OCI-LY1 (cell line): ENCODE measurements at regions not wholly inside any gene's neighbourhood (a gene's known extent, or its start where the extent isn't known, plus 50 kb on each side); places are given as distances from the start of the nearest gene placed in this dataset.

ENCODE experiments used
- H2AFZ ChIP-seq: fragments of 200-600 bp; sonication (generic), shearing (Covaris generic); 2 replicates; pipeline ENCODE4 v1.6.0; 2014; ENCODE audit warnings: antibody characterized with exemption, mild to moderate bottlenecking, low read length
- H3F3A ChIP-seq: fragments of 200-600 bp; sonication (generic), shearing (Covaris generic); 2 replicates; pipeline ENCODE4 v1.6.0; 2014; ENCODE audit warnings: mild to moderate bottlenecking, antibody characterized with exemption, low read length, moderate library complexity; ENCODE audit not compliant: insufficient read depth
- H3K27ac ChIP-seq: fragments of 200-600 bp; sonication (generic); 2 replicates; pipeline ENCODE4 v1.5.1; 2014; ENCODE audit warnings: low read length, mixed run types, mild to moderate bottlenecking, low read depth; ENCODE audit not compliant: poor library complexity, severe bottlenecking
- H3K27me3 ChIP-seq: fragments of 200-600 bp; sonication (generic); 2 replicates; pipeline ENCODE4 v1.6.0; 2014; ENCODE audit warnings: antibody characterized with exemption, mild to moderate bottlenecking, low read length, moderate library complexity; ENCODE audit not compliant: insufficient read depth
- H3K36me3 ChIP-seq: fragments of 200-600 bp; sonication (generic); 2 replicates; pipeline ENCODE4 v1.6.1; 2014; ENCODE audit warnings: mild to moderate bottlenecking, antibody characterized with exemption, low read length, moderate library complexity, mixed read lengths; ENCODE audit not compliant: insufficient read depth
- H3K4me1 ChIP-seq: fragments of 200-600 bp; sonication (generic); 2 replicates; pipeline ENCODE4 v1.5.1; 2014; ENCODE audit warnings: mild to moderate bottlenecking, low read length, moderate library complexity; ENCODE audit not compliant: insufficient read depth, severe bottlenecking
- H3K4me2 ChIP-seq: fragments of 200-600 bp; sonication (generic), shearing (Covaris generic); 2 replicates; pipeline ENCODE4 v1.6.1; 2014; ENCODE audit warnings: low read length
- H3K4me3 ChIP-seq: fragments of 200-600 bp; sonication (generic); 2 replicates; pipeline ENCODE4 v1.5.1; 2014; ENCODE audit warnings: low read length, low read depth, mild to moderate bottlenecking, mixed read lengths; ENCODE audit not compliant: poor library complexity, severe bottlenecking
- H3K79me2 ChIP-seq: fragments of 200-600 bp; shearing (Covaris generic); 2 replicates; pipeline ENCODE4 v1.6.1; 2016; ENCODE audit warnings: mixed run types, low read length, mixed read lengths; ENCODE audit not compliant: insufficient read depth
- H3K9ac ChIP-seq: fragments of 200-600 bp; sonication (generic), shearing (Covaris generic); 2 replicates; pipeline ENCODE4 v1.6.1; 2014; ENCODE audit warnings: mild to moderate bottlenecking, low read length, mixed read lengths
- H3K9me2 ChIP-seq: fragments of 200-600 bp; sonication (generic), shearing (Covaris generic); 2 replicates; pipeline ENCODE4 v1.6.1; 2014; ENCODE audit warnings: low read depth, mild to moderate bottlenecking, low read length, mixed read lengths
- H3K9me3 ChIP-seq: fragments of 200-600 bp; shearing (Covaris generic); 2 replicates; pipeline ENCODE4 v1.6.1; 2014; ENCODE audit warnings: low read length, mixed read lengths
- H4K20me1 ChIP-seq: fragments of 200-600 bp; sonication (generic), shearing (Covaris generic); 2 replicates; pipeline ENCODE4 v1.6.0; 2016; ENCODE audit warnings: mild to moderate bottlenecking, low read length; ENCODE audit not compliant: insufficient read depth
- CTCF ChIP-seq: fragments of 200-600 bp; sonication (generic), shearing (Covaris generic); IDR thresholded peaks from 2 replicates; pipeline ENCODE4 v1.5.1; 2017; ENCODE audit warnings: mild to moderate bottlenecking, antibody characterized with exemption, low read length, moderate library complexity, mixed read lengths
- EZH2 ChIP-seq: fragments of 200-600 bp; sonication (generic), shearing (Covaris generic); IDR thresholded peaks from 2 replicates; pipeline ENCODE4 v1.8.0; 2017; ENCODE audit warnings: borderline replicate concordance, mixed run types, mild to moderate bottlenecking, antibody characterized with exemption, low read length, moderate library complexity, mixed read lengths

GRCh38 chr3:194038960-194039359 lies 97.0 kb upstream of the HES1 start:
- no peaks in the 10 kb centered on the region for H3K9me2 ChIP-seq
- H3K4me2 ChIP-seq, result no peak overlapping the region
- H3K4me3 ChIP-seq, result no peak overlapping the region
- H2AFZ ChIP-seq, result no peak overlapping the region
- peaks cover 12% of the 10 kb centered on the region; the same call in 1 of the 2 replicates for H3K27me3 ChIP-seq
- no peaks in the 10 kb centered on the region for H3F3A ChIP-seq
- TF ChIP-seq EZH2, result no peak
- no peak for TF ChIP-seq CTCF
- H4K20me1 ChIP-seq, result no peaks in the 10 kb centered on the region
- H3K27ac ChIP-seq, result no peak overlapping the region
- H3K9ac ChIP-seq, result no peak overlapping the region
- H3K79me2 ChIP-seq, result no peaks in the 10 kb centered on the region
- H3K4me1 ChIP-seq, result no peaks in the 10 kb centered on the region
- H3K36me3 ChIP-seq, result no peaks in the 10 kb centered on the region
- no peaks in the 10 kb centered on the region for H3K9me3 ChIP-seq

GRCh38 chr3:194040516-194041273 lies 95.3 kb upstream of the HES1 start:
- H3F3A ChIP-seq, result no peaks in the 10 kb centered on the region
- H3K9me2 ChIP-seq, result no peaks in the 10 kb centered on the region
- no peaks in the 10 kb centered on the region for H4K20me1 ChIP-seq
- H3K4me2 ChIP-seq, result no peak overlapping the region
- H2AFZ ChIP-seq, result no peak overlapping the region
- no peaks in the 10 kb centered on the region for H3K9me3 ChIP-seq
- no peaks in the 10 kb centered on the region for H3K4me1 ChIP-seq
- no peaks in the 10 kb centered on the region for H3K36me3 ChIP-seq
- H3K79me2 ChIP-seq, result no peaks in the 10 kb centered on the region
- H3K27me3 ChIP-seq, result peaks cover 12% of the 10 kb centered on the region; the same call in 1 of the 2 replicates
- H3K27ac ChIP-seq, result no peak overlapping the region
- no peak overlapping the region for H3K4me3 ChIP-seq
- H3K9ac ChIP-seq, result no peak overlapping the region
- no peak for TF ChIP-seq EZH2
- TF ChIP-seq CTCF, result no peak

GRCh38 chr3:194042927-194043326 lies 93.0 kb upstream of the HES1 start:
- 0 out of 2 replicates have a peak, but pooled peaks cover 8% of the 10 kb centered on the region for H3K27me3 ChIP-seq
- no peak overlapping the region for H3K4me2 ChIP-seq
- H3K9me3 ChIP-seq, result no peaks in the 10 kb centered on the region
- no peak overlapping the region for H3K27ac ChIP-seq
- no peak overlapping the region for H3K4me3 ChIP-seq
- no peaks in the 10 kb centered on the region for H4K20me1 ChIP-seq
- H3K9ac ChIP-seq, result no peak overlapping the region
- no peak for TF ChIP-seq EZH2
- no peak for TF ChIP-seq CTCF
- no peaks in the 10 kb centered on the region for H3K36me3 ChIP-seq
- H3F3A ChIP-seq, result no peaks in the 10 kb centered on the region
- no peaks in the 10 kb centered on the region for H3K4me1 ChIP-seq
- H3K79me2 ChIP-seq, result no peaks in the 10 kb centered on the region
- H2AFZ ChIP-seq, result no peak overlapping the region
- H3K9me2 ChIP-seq, result no peaks in the 10 kb centered on the region
